Panc1 (cell line): ENCODE measurements at regions not wholly inside any gene's neighbourhood (a gene's known extent, or its start where the extent isn't known, plus 50 kb on each side); places are given as distances from the start of the nearest gene placed in this dataset.

Experiments used
- ATAC-seq: fragments of 200-7000 bp; cut with Tn5 transposase; 2 replicates; pipeline ENCODE4 v1.9.1; 2020; ENCODE audit warnings: mild to moderate bottlenecking, moderate library complexity
- BruUV-seq: library from RNA; stranded (reverse); fragments of 400-500 nt; replicated peaks from 2 replicates; lab custom pipeline; 2021; lab: Mats Ljungman, UMichigan
- CTCF ChIA-PET: fragments of 300-600 bp; sonication (Branson Sonifier 250); formaldehyde crosslinking; loops from one replicate; lab custom pipeline; 2022; ENCODE audit warnings: antibody characterized with exemption; lab: Charles Lee
- POLR2A ChIA-PET: fragments of 300-600 bp; sonication (Branson Sonifier 250); formaldehyde crosslinking; loops from one replicate; lab custom pipeline; 2022; ENCODE audit warnings: antibody characterized with exemption; lab: Charles Lee
- DNase-seq: peaks from one replicate; pipeline ENCODE4 v3.0.0-alpha.2; 2010; ENCODE audit warnings: low read depth, low spot score
- H3K27ac ChIP-seq: 2 replicates; pipeline ENCODE4 v1.5.1; 2011; ENCODE audit warnings: mild to moderate bottlenecking, low read length, inconsistent platforms
- H3K27me3 ChIP-seq: fragments of 200-500 bp; sonication (Bioruptor generic); 2 replicates; pipeline ENCODE4 v1.6.0; 2014; ENCODE audit warnings: low read length, inconsistent platforms; ENCODE audit not compliant: control insufficient read depth, insufficient read depth
- H3K36me3 ChIP-seq: fragments of 200-500 bp; sonication (Bioruptor generic); 2 replicates; pipeline ENCODE4 v1.5.1; 2014; ENCODE audit warnings: inconsistent platforms, mild to moderate bottlenecking, low read length, moderate library complexity; ENCODE audit not compliant: control insufficient read depth, insufficient read depth
- H3K4me1 ChIP-seq: 2 replicates; pipeline ENCODE4 v1.5.1; 2011; ENCODE audit warnings: inconsistent platforms, mild to moderate bottlenecking, low read length, moderate library complexity; ENCODE audit not compliant: control insufficient read depth, insufficient read depth
- H3K4me3 ChIP-seq, 2 experiments: 2 replicates each; pipeline ENCODE4 v1.5.1; 2011 to 2012; ENCODE audit warnings: low read depth in 2 of 2, low read length in 2 of 2, mild to moderate bottlenecking in 2 of 2, inconsistent platforms in 1 of 2, moderate library complexity in 1 of 2
- H3K9me3 ChIP-seq: fragments of 200-500 bp; sonication (Bioruptor generic); 2 replicates; pipeline ENCODE4 v1.5.1; 2014; ENCODE audit warnings: low read depth, mild to moderate bottlenecking, inconsistent platforms, low read length, moderate library complexity; ENCODE audit not compliant: control insufficient read depth, insufficient read depth
- CTCF ChIP-seq: fragments of 450-650 bp; IDR thresholded peaks from 2 replicates; pipeline ENCODE4 v1.5.1; 2017; ENCODE audit warnings: mild to moderate bottlenecking
- POLR2AphosphoS5 ChIP-seq: IDR thresholded peaks from 2 replicates; pipeline ENCODE4 v1.6.1; 2012; ENCODE audit warnings: mild to moderate bottlenecking, low read depth, low read length, moderate library complexity
- REST ChIP-seq, 2 experiments: IDR thresholded peaks; 2 replicates each; pipeline ENCODE4 v1.6.1; 2011 to 2012; ENCODE audit warnings: low read depth in 2 of 2, control low read depth in 1 of 2, low read length in 1 of 2, mild to moderate bottlenecking in 1 of 2, moderate library complexity in 1 of 2; ENCODE audit not compliant: insufficient read depth in 1 of 2
- SIN3A ChIP-seq: IDR thresholded peaks from 2 replicates; pipeline ENCODE4 v1.6.1; 2012; ENCODE audit warnings: low read depth, mild to moderate bottlenecking, low read length, moderate library complexity, borderline replicate concordance; ENCODE audit not compliant: insufficient read depth
- TCF7L2 ChIP-seq: IDR thresholded peaks from 2 replicates; pipeline ENCODE4 v1.6.1; 2011; ENCODE audit warnings: mild to moderate bottlenecking, low read depth, low read length, inconsistent platforms
- in situ Hi-C: cut with HindIII; loops from 2 replicates; pipeline ENCODE4 v1.10.0; 2016; ENCODE audit warnings: low sequenced_read_pairs, low pct_unique_long_range_greater_than_20kb
- intact Hi-C: fragments of 100-400 bp; cut with micrococcal nuclease; formaldehyde crosslinking; loops from one replicate; pipeline ENCODE4 v1.10.0; 2022; ENCODE audit not compliant: unreplicated experiment

- intact Hi-C loops (no loop called here), in situ Hi-C loops (no loop called here)
- ChIA-PET CTCF (no interaction called here), POLR2A (no interaction called here)
- Histone ChIP-seq H3K27ac (no peak overlapping the region), H3K27me3 (no peaks in the 10 kb centered on the region), H3K9me3 (no peaks in the 10 kb centered on the region), H3K36me3 (no peaks in the 10 kb centered on the region), H3K4me1 (no peaks in the 10 kb centered on the region), H3K4me3 (no peak overlapping the region)
- no TSS peak for BruUV-seq
- ATAC-seq (no peak), DNase-seq (no peak)
- no peak for TF ChIP-seq TCF7L2
- no peak for TF ChIP-seq SIN3A
- TF ChIP-seq REST (IDR thresholded peaks at IDR 0.05; ENCODE audit: insufficient read depth in 1 of 2, low read depth in 2 of 2, low read length in 1 of 2): no peak
- TF ChIP-seq CTCF: no peak
- no peak for TF ChIP-seq POLR2AphosphoS5
Observed at GRCh38 chr10:65858841-65859240, 1067.0 kb upstream of the LRRTM3 start.

- H3K27me3 ChIP-seq: no peaks in the 10 kb centered on the region
- ATAC-seq: no peak
- CTCF ChIA-PET: no interaction called here
Observed at GRCh38 chr10:65861249-65861648, 1064.6 kb upstream of the LRRTM3 start.

More at GRCh38 chr10:65861249-65861648, 1064.6 kb upstream of the LRRTM3 start:
- POLR2A ChIA-PET: no interaction called here
- in situ Hi-C loops (no loop called here), intact Hi-C loops (no loop called here)
- TF ChIP-seq TCF7L2 (no peak), REST (IDR thresholded peaks at IDR 0.05; ENCODE audit: insufficient read depth in 1 of 2, low read depth in 2 of 2, low read length in 1 of 2) (no peak), CTCF (no peak), SIN3A (no peak), POLR2AphosphoS5 (no peak)
- Histone ChIP-seq H3K4me3 (no peak overlapping the region), H3K36me3 (no peaks in the 10 kb centered on the region), H3K27ac (no peak overlapping the region), H3K9me3 (no peaks in the 10 kb centered on the region), H3K4me1 (no peaks in the 10 kb centered on the region)
- no TSS peak for BruUV-seq
- DNase-seq: no peak
